Stimulated activated CD4-positive, alpha-beta T cell treated with anti-CD3 and anti-CD28 coated beads, Interleukin-15, amount 100 ng/mL, for 48 hours (primary cell): ENCODE measurements at regions not wholly inside any gene's neighbourhood (a gene's known extent, or its start where the extent isn't known, plus 50 kb on each side); places are given as distances from the start of the nearest gene placed in this dataset.

ENCODE experiments used
- DNase-seq, 2 donors: peaks; one replicate each; pipeline ENCODE4 v3.0.0-alpha.2; 2020; ENCODE audit warnings: low read depth in 2 of 2

DNA sequence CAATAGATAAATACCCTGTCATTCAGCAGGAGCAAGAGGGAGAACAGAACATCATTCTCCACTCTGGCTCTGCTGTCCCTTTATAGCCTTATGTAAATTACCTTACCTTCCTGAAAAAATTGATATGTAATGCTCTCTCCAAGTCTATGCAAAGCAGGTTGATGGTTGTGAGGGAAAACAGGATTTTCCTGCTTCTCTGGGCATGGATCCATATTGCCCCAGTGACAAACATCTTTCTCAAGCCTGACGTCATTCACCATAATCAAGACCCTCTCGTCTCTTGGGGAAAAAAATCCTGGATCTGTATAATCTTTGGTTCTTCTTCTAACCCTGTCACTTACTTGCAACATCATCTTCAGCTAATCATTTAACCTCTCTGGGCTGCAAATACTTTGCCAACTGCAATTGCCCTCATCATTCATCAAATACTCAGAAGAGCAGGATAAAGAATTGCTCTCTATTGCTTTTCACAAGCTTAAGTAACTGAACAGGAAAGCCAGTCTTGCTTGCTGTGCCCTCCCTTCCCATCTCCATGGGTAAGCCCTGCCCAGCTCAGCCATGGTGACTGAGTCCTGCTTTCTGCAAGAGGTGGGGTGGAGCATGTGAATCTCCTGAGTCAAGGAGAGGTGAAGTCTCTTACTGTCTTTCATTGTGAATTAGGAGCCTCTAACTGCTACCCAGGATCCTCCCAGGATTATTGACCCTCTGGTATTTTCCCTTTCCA, 123.7 kb upstream of the KLF7 start:
- no peak for DNase-seq

- no peak for DNase-seq
Observed at GRCh38 chr2:207290833-207291624, 125.3 kb upstream of the KLF7 start.

DNA sequence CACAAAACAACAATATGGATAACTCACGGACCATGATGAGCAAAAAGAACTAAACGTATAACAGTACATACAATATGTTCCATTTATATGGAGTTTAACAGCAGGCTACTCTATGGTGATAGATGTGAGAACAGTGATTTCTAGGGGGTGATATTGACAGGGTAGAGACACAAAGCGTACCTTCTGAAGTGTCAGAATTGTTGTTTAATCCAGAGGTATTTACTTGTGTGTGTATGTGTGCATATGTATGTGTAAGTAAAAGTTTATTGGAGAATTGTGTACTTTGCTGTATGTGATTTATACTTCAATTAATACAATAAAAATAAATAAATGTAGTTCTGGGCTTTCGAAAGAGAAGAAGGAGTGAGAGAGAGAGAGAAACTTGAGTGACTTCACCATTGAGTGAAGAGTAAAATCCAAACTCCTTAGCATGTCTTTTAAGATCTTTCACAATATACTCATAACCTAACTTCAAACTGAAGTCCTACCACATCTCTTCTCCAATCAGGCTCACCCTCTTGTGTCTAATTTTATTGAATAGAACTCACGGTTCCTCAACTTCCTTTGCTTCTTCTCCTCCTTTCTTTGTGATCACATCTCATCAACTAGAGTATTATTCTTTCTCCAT, 126.0 kb upstream of the KLF7 start:
- no peak for DNase-seq

DNA sequence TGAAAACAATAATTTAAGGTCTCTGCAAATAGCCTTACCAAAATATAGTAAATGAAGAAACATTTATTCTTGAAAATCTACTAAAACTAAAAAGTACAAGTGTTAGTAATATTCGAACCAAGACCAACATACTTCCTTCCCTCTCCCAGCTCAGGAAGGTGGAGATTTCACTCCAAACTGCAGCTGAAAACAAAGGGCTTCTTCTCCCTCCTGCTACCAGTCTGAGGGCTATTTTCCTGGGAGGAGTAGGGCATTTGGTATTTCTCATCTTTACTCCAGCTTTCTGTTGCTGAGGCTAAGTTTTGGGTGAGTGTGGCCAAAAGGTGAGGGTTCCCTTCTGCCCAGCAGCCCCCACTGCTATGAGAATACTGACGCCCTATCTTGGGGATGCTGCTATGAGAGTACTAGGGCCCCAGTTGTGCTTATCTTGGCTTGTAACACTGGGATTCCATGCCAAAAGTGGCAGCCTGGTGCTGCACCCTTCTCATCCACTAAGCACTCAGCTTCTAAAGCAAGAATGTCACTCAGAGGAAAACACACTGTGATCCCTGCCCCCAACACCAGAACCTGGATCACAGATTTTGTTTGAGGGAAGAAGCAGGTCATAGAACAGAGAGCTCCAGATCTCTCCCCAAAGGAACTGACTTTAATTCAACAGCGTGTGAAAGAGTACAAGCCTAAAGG, 130.7 kb upstream of the KLF7 start:
- DNase-seq: no peak

DNA sequence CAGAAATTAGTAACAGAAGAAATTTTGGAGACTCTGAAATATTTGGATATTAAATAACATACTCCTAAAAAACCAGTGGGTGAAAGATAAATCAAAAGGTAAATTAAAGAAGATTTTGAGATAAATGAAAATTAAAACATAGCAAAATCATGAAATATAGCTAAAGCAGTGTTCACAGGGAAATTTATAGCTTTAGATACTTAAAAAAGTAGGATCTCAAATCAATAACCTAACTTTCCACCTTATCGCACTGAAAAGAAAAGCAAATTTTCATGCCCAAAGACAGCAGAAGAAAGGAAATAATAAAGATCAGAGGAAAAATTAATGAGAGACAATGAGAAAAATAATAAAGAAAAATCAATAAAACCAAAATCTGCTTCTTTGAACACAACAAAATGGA, 135.1 kb upstream of the KLF7 start:
- DNase-seq: no peak

DNA sequence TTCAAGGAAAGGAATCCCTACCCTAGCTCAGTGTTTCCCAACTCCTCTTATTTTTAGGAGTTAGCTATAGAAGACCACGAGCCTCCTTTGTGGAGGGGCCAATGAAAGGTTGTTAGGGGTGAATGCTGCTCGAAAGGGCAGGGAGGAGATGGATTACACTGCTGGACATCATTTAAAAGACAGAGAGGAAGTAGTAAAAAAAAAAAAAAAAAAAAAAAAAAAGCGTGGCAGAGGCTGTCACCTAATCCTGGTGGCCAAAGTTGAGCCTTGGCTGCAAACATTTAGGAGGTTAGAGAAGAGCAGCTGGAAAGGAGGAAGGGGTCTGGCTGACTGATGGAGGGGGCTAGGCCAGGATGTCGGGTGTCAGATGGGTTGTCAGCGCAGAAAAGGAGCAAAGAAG, 139.0 kb upstream of the KLF7 start:
- DNase-seq: no peak

GRCh38 chr2:207308519-207309224, 142.9 kb upstream of the KLF7 start:
- no peak for DNase-seq

DNA sequence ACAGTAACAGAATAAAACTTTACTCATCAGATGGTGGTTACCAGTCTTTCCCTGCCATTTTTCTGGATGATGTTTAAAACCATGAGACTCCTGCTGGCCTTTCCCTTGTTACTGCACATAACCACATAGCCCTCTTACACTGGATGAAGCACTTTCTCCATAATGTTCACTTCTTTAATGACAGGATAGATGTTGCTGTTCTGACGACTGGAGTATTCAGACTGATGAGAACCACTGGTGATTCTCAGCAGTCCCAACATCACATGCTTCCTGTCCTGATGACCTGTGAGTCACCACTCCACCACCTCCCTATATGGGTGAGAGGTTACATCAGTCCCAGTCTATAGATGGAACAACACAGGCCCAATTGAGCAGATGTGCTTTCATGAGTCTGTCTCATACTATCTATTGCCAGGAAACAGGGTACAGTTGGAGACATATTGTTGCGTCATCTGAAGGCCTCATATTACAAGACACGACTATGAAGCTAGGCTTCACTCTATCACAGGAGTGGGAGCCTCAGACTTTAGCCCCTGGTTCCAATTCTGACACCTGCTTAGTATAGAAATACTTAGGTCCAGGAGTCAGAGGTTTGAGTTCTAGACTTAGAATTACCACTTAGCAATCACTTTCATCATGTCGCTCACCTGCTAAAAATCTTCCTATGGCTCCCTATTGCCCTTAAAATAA, 145.7 kb upstream of the KLF7 start:
- peak; percentile 43 to 63 for DNase-seq

GRCh38 chr2:207312006-207312356, 146.2 kb upstream of the KLF7 start:
- no peak for DNase-seq

GRCh38 chr2:207313947-207314346, 148.2 kb upstream of the KLF7 start:
- no peak for DNase-seq

- no peak for DNase-seq
Observed at GRCh38 chr2:207315131-207315530, 149.4 kb upstream of the KLF7 start.

GRCh38 chr2:207316484-207316883, 150.7 kb upstream of the KLF7 start:
- no peak for DNase-seq

GRCh38 chr2:207316906-207317305, 151.2 kb upstream of the KLF7 start:
- no peak for DNase-seq

DNA sequence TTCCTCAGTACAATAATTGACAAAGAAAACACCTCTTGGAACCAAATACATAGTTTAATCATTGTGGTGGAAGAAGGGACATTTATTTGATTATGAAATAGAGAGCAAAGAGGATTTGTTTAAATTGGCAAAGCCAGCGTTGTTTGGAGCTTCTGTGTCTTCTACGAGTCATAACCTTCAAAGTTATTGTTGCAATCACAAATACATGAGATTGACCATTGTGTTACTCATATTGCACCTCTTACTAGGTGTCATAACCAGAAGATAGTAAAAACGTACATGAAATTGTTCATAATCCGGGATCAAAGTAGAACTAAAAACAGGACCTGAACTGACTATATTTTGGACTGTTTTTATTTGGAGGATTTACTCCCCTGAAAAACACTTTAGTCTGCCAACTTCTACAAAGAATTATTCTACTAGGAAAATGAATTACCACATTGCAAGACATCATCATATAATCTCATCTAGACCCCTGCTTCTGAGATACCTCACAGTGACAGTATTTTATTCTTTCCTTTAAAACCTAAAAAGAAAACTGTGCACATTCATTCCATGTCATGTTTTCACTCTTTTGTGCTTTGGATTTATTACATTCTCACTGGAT, 151.7 kb upstream of the KLF7 start:
- no peak for DNase-seq

- DNase-seq: no peak
Observed at GRCh38 chr2:207318181-207318628, 152.5 kb upstream of the KLF7 start.

DNA sequence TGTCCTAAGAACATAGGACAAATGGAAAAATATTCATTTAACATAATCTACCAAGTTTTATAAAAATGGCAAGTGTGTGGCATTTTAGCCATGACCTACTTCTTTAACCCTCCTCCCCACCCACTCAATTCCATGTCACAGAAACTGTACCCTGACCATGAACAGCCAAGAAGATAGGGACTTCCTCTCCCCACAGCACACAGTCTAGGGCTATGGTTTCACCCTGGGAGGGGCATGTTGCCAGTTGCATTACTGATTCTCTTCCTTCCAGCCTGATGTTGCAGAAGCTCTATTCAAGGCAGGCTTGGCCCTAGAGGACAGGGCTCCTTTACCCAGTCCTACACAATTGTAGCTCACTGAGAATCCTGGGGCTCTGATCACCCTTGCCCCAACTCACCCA, 153.6 kb upstream of the KLF7 start:
- DNase-seq: no peak

DNA sequence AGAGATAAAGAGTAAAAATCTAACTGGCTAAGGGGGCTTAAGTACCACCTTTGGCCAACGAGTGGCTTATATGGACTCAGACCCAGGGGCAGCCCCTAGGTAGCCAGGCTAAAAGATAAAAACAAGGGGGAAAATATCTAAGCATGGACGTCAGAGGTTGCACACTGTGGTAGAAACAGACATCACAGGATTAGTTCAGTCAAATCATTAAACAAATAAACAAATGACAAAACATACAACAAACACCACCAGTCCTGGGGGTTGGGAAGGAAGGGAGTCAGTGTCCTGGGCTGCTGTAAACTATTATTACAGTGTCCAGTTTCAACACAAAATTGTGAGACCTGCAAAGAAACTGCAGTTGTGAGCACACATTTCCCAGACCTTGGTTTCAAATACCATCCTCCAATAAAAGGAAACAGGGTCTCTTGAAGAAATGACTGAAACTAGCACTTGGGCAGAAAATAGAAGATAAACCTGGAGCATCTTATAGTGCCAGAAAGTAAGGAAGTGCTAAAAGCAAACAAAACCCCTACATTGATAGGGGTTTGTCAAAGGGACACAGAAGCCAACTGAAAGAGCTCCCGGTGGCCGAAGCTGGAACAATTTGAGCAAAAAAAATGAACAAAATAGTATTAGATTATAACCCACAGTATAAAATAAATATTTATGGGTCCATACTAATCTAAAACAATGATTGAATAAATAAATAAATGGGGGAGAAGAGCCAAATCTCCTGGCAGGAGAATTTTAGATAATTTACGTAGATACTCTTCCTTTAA, 154.8 kb upstream of the KLF7 start:
- no peak for DNase-seq

GRCh38 chr2:207321514-207321913, 155.8 kb upstream of the KLF7 start:
- no peak for DNase-seq

- DNase-seq: no peak
Observed at GRCh38 chr2:207324001-207324400, 158.3 kb upstream of the KLF7 start.

DNA sequence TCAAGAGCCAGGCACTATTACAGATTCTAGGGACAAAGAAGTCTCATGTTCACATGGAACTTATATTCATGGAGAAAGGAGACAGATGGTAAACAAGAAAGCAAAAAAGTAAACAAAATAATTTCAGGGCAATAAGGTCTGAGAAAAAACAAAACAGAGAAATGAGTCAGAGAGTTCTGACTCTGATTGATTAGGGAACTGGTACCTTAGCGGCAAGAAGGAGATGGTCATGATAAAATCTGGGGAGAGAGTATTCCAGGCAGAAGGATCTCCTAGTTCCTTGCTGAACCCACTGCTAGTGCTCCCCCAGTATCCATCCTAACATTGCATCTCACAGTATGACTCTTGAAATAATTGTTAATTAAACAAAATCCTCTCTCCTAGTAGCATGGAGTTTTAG, 161.8 kb upstream of the KLF7 start:
- DNase-seq: no peak
